Esophagus muscularis mucosa (tissue), 2 donors: ENCODE measurements at regions not wholly inside any gene's neighbourhood (a gene's known extent, or its start where the extent isn't known, plus 50 kb on each side); places are given as distances from the start of the nearest gene placed in this dataset.
"Not testable (repeated sequence)": the region's sequence is repeated elsewhere in the genome, so short reads cannot be mapped to it uniquely, and the experiment has no call there.

ENCODE experiments used
- EP300 ChIP-seq: sonication (generic); formaldehyde crosslinking; IDR thresholded peaks from one replicate; pipeline ENCODE4 v1.6.1; 2017; ENCODE audit warnings: antibody characterized with exemption
- POLR2A ChIP-seq: fragments of 450-650 bp; IDR thresholded peaks from one replicate; pipeline ENCODE4 v1.6.1; 2017; ENCODE audit warnings: antibody characterized with exemption, moderate library complexity, mild to moderate bottlenecking, low read depth

GRCh38 chr16:16643828-16644227, 264.9 kb downstream of the NPIPA7 start:
- TF ChIP-seq EP300, POLR2A: not testable (repeated sequence)
